Activated CD8-positive, alpha-beta T cell treated with anti-CD3 and anti-CD28 coated beads for 36 hours (primary cell): ENCODE measurements at regions not wholly inside any gene's neighbourhood (a gene's known extent, or its start where the extent isn't known, plus 50 kb on each side); places are given as distances from the start of the nearest gene placed in this dataset.
"Not testable (repeated sequence)": the region's sequence is repeated elsewhere in the genome, so short reads cannot be mapped to it uniquely, and the experiment has no call there.

Experiments used
- ATAC-seq: fragments of 200-7000 bp; cut with Tn5 transposase; one replicate; pipeline ENCODE4 v1.10.0; 2021; ENCODE audit warnings: mild to moderate bottlenecking, moderate library complexity
- CTCF ChIA-PET: fragments of 350-600 bp; sonication (Branson Sonifier 250); formaldehyde crosslinking; loops from one replicate; lab custom pipeline; 2021; ENCODE audit warnings: antibody characterized with exemption; lab: Charles Lee
- POLR2A ChIA-PET: fragments of 350-600 bp; sonication (Branson Sonifier 250); formaldehyde crosslinking; loops from one replicate; lab custom pipeline; 2021; ENCODE audit warnings: antibody characterized with exemption; lab: Charles Lee
- DNase-seq: peaks from one replicate; pipeline ENCODE4 v3.0.0-alpha.2; 2020
- H3K27ac Mint-ChIP-seq: one replicate; pipeline ENCODE4 v1.8.0; 2021; ENCODE audit warnings: mild to moderate bottlenecking, mixed read lengths
- H3K27me3 Mint-ChIP-seq: one replicate; pipeline ENCODE4 v1.8.0; 2021; ENCODE audit warnings: mixed read lengths
- H3K36me3 Mint-ChIP-seq: one replicate; pipeline ENCODE4 v1.8.0; 2021; ENCODE audit warnings: low read depth, mixed read lengths
- H3K4me1 Mint-ChIP-seq: one replicate; pipeline ENCODE4 v1.8.0; 2021; ENCODE audit warnings: low read depth, mixed read lengths
- H3K4me3 Mint-ChIP-seq: one replicate; pipeline ENCODE4 v1.8.0; 2021; ENCODE audit warnings: mild to moderate bottlenecking, moderate library complexity, mixed read lengths
- H3K9me3 Mint-ChIP-seq: one replicate; pipeline ENCODE4 v1.8.0; 2021; ENCODE audit warnings: mixed read lengths
- intact Hi-C: fragments of 100-400 bp; cut with micrococcal nuclease; formaldehyde crosslinking; loops from one replicate; pipeline ENCODE4 v1.10.0; 2022
- TF ChIP-seq, protein P1 (sequence below): fragments of 200-600 bp; IDR thresholded peaks from one replicate; pipeline ENCODE4 v1.8.0; 2022; ENCODE audit warnings: antibody characterized with exemption, mild to moderate bottlenecking

DNA sequence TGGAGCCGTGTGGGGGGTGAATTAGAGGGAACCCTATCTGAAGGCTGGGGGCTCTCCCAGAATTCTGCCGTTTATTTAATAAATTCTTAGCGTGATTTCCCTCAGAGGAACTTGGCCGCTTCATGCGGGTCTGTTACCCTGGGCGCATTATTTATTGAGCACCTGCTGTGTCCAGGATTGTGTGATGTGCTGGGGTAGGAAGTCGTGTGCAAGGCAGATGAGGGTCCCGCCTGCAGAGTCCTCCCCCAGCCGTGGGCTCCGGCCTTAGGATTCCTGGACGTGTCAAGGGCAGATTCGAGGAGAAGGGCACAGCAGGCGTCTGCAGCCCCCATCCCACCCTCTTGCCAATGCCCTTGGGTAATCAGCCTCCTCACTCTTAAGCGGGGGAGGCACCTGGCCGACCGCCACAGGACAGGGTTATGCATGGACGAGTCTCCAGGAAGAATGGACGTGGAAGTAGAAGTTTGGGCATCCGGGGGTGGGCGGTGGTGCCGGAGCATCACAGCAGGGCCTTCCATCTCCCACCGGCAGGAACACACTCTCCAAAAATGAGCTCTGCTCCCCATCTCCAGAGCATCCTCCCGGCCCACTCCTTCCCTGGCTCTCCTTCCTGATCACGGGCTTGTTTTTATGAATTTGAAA is 233.3 kb upstream of the C1orf174 start:
- intact Hi-C loops: no loop called here

DNA sequence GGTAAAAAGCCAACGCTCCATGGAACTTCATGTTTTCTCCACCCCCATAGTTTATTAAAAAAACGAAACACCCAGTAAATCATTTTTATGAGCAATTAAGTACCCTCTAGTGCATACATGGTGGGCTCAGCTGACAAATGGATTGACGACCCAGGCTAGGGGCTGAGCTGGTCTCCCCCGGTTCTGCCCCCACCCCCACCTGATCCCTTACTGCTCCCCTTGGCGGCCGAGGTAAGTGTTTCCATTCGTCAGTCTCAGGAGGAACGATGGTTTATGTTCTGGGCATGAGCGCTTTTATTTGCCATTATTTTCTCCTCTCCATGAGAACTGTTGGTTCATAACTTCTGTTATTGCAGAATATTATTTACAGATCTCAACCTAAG is 233.9 kb upstream of the C1orf174 start:
- Mint-ChIP-seq H3K4me3 (no peak overlapping the region), H3K36me3 (no peaks in the 10 kb centered on the region), H3K9me3 (peaks cover 8% of the 10 kb centered on the region), H3K4me1 (no peaks in the 10 kb centered on the region), H3K27me3 (peaks cover 3% of the 10 kb centered on the region), H3K27ac (no peak overlapping the region)
- TF ChIP-seq, protein P1, sequence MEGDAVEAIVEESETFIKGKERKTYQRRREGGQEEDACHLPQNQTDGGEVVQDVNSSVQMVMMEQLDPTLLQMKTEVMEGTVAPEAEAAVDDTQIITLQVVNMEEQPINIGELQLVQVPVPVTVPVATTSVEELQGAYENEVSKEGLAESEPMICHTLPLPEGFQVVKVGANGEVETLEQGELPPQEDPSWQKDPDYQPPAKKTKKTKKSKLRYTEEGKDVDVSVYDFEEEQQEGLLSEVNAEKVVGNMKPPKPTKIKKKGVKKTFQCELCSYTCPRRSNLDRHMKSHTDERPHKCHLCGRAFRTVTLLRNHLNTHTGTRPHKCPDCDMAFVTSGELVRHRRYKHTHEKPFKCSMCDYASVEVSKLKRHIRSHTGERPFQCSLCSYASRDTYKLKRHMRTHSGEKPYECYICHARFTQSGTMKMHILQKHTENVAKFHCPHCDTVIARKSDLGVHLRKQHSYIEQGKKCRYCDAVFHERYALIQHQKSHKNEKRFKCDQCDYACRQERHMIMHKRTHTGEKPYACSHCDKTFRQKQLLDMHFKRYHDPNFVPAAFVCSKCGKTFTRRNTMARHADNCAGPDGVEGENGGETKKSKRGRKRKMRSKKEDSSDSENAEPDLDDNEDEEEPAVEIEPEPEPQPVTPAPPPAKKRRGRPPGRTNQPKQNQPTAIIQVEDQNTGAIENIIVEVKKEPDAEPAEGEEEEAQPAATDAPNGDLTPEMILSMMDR: no peak
- ATAC-seq (no peak), DNase-seq (no peak)
- CTCF ChIA-PET: no interaction called here
- POLR2A ChIA-PET: no interaction called here
- intact Hi-C loops: no loop called here

More for the DNA sequence above, 233.3 kb upstream of the C1orf174 start:
- CTCF ChIA-PET: no interaction called here
- Mint-ChIP-seq H3K4me3 (no peak overlapping the region), H3K36me3 (no peaks in the 10 kb centered on the region), H3K9me3 (peaks cover 8% of the 10 kb centered on the region), H3K4me1 (no peaks in the 10 kb centered on the region), H3K27me3 (peaks cover 3% of the 10 kb centered on the region), H3K27ac (no peak overlapping the region)
- no peak for DNase-seq
- TF ChIP-seq, protein P1: no peak
- POLR2A ChIA-PET: no interaction called here
- ATAC-seq: no peak

DNA sequence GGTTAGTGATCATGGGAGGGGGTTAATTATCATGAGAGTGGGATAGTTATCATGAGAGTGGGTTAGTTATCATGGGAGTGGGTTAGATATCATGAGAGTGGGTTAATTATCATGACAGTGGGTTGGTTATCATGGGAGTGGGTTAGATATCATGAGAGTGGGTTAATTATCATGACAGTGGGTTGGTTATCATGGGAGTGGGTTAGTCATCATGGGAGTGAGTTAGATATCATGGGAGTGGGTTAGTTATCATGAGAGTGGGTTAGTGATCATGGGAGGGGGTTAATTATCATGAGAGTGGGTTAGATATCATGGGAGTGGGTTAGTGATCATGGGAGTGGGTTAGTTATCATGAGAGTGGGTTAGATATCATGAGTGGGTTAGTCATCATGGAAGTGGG is 235.8 kb upstream of the C1orf174 start:
- POLR2A ChIA-PET, H3K27me3 Mint-ChIP-seq, H3K9me3 Mint-ChIP-seq, CTCF ChIA-PET, H3K36me3 Mint-ChIP-seq, H3K4me3 Mint-ChIP-seq, H3K4me1 Mint-ChIP-seq, H3K27ac Mint-ChIP-seq, ATAC-seq, DNase-seq, intact Hi-C loops: not testable (repeated sequence)

DNA sequence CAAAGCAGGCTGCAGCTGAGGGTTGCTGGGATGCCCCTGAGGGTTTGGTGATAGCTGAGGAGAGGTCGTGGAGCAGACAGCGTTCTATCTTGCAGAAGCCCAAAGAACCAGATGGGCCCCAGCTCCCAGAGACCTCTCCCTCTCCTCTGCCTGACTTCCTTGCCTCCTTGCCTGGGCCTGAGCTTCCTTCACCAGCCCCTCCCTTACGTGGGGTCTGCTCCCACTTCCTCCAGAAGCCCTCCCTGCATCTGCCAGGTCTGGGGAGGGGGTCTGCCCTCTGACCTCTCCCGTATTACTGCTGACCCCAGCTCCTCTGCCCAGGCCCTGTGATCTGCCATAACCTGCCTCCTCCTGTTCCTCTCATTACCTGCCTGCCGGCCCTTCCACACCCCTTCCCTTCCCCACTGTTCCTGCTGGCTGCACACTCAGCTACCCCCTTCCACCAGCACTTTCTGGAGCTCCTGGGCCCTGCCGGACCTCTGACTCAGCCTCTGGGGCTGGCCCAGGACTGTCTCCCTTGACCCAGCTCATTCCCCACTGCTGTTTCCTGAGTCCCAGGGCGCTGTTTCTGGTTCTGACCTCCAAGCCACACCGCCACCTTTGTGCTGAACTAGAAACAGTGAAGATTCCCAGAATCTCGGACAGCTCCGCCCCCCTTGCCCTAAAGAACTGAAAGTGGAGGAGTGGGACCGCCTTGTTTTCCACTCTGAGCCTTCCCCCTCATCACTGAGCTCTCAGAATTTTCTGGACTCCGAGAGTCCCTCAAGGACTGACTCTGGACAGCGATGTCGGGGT is 237.7 kb upstream of the C1orf174 start:
- TF ChIP-seq, protein P1: no peak
- ChIA-PET POLR2A (no interaction called here), CTCF (no interaction called here)
- DNase-seq (no peak), ATAC-seq (no peak)
- H3K4me1 Mint-ChIP-seq: no peaks in the 10 kb centered on the region
- H3K9me3 Mint-ChIP-seq: peaks cover 8% of the 10 kb centered on the region
- intact Hi-C loops: no loop called here
- no peaks in the 10 kb centered on the region for H3K36me3 Mint-ChIP-seq
- no peak overlapping the region for H3K27ac Mint-ChIP-seq
- H3K4me3 Mint-ChIP-seq: no peak overlapping the region
- peaks cover 9% of the 10 kb centered on the region for H3K27me3 Mint-ChIP-seq

DNA sequence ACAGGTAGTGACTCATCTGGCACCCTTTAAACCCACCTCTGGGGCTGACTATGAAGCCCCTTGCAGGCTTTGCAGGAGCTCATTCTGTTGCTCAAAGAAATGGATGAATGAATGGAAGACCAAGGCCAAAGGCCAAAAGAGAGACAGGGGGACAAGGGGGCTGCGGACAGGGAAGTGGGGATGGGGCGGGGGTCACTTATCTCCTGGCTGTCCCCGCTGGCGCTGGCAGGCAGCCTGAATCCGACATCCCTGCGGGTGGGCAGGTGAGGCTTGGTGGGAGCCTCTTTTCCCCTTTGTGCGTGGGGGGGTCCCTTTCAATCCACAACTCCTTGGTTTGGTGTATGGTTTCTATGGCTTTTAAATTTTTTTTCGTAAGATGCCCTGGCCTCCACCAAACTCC is 239.6 kb upstream of the C1orf174 start:
- Mint-ChIP-seq H3K27me3 (peaks cover 9% of the 10 kb centered on the region), H3K36me3 (no peaks in the 10 kb centered on the region), H3K27ac (no peak overlapping the region), H3K4me3 (no peak overlapping the region), H3K4me1 (no peaks in the 10 kb centered on the region), H3K9me3 (peaks cover 8% of the 10 kb centered on the region)
- TF ChIP-seq, protein P1: no peak
- ChIA-PET CTCF (no interaction called here), POLR2A (no interaction called here)
- DNase-seq (no peak), ATAC-seq (no peak)
- intact Hi-C loops: no loop called here
